ENCODE measurements at regions not wholly inside any gene's neighbourhood (a gene's known extent, or its start where the extent isn't known, plus 50 kb on each side); places are given as distances from the start of the nearest gene placed in this dataset.
"Not testable (repeated sequence)": the region's sequence is repeated elsewhere in the genome, so short reads cannot be mapped to it uniquely, and the experiment has no call there.

DNA sequence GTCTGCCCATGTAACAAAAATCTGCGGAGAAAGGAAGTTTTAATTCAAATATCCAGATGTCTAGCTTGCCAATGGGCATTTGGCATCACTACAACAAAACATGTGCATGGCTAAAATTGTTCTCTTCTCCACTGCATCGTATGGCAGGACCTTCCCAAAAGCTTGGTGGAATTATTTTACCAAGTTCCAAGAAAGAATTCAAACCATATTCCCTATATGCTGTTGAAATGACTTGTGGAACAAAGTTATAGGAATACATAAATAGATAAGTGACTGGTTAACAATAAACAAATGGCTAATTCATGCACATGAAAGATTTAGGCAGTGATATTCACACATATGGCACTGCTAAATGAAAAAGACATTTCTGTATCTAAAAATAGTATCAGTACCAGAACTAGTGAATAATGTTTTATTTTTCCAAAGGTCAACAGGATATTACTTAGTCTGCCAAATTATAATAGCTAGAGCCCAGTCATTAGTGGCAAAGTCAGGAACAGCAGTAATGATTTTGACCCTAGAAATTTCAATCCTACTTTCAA is 425.4 kb upstream of the VRK2 start:
- no peak for DNase-seq

DNA sequence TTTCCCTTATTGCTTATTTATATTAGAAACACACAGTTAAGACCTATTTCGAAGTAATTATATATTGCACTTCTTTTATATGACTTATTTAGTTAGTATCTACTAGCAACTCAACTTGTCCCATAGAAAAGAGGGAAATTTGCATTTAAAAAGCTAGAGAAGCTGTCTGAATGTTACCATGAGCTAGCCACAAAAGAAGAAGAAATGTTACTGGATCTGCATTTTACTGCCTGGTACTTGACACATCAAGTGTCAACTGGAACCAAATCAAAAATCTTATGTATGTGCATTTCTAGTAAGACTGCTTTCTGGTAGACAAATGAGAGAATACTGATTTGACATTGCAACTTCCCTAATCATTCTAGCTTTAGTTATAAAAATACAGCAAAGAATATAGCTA is 424.6 kb upstream of the VRK2 start:
- DNase-seq: no peak

- no peak for DNase-seq
Observed at GRCh38 chr2:57656198-57656597, 390.4 kb upstream of the VRK2 start.

DNA sequence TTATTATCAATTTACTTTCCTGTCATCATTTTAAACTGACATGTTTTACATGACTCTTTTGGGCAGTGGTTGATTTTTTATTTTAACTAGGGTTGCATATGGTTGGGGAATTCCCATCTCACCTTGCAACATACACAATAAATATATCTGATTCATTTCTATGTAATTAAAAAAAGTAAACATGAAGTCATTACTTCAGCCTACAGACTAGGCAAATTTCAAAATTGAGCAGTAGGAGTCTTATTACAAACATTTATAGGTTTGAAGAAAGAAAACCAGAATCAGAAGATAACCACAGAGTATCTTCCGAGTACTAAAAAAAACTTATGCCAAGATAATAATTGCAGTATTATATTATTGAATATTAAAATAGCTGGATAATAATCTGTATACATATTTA is 377.0 kb upstream of the VRK2 start:
- no peak for DNase-seq

- peak in 1 of 5 experiments; percentile 8 for DNase-seq
Observed at GRCh38 chr2:57674025-57674424, 372.6 kb upstream of the VRK2 start.

- DNase-seq: no peak
Observed at GRCh38 chr2:57674743-57675142, 371.9 kb upstream of the VRK2 start.

GRCh38 chr2:57677296-57677695 is 369.3 kb upstream of the VRK2 start:
- no peak for DNase-seq

DNA sequence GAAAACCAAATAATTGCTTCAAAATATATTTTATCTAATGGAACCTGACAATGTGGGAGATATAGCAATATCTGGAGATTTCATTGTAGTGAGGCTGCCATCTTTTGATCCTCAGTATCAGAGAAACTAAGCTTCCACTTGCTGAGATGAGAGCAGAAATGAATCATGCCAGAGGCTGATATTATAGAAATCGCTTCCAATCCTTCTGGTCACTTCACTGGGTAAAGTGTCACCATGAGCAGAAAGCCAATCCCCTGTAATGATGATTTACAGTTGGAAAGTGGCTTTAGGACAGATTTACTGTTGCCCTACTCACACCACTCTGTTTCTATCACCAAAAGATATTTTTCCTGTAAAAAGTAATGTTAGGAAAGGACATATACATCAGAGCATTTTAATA is 365.0 kb upstream of the VRK2 start:
- DNase-seq: no peak

GRCh38 chr2:57685032-57685431 is 361.6 kb upstream of the VRK2 start:
- peak in 1 of 5 experiments; percentile 0 for DNase-seq

DNA sequence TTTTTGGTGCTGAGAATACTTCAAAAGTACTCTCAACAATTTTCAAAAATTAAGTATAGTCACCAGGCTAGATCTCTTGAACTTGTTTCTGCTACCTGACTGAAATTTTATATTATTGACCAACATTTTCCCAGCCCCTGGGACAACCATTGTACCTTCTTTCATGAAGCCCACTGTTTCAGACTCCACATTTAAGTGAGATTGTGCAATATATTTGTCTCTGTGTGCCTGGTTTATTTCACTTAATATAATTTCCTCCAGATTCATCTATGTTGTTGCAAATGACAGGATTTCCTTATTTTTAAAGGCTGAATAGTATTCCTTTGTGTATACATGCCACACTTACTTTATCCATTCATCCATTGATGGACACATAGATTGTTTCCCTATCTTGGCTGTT is 354.2 kb upstream of the VRK2 start:
- no peak for DNase-seq

DNA sequence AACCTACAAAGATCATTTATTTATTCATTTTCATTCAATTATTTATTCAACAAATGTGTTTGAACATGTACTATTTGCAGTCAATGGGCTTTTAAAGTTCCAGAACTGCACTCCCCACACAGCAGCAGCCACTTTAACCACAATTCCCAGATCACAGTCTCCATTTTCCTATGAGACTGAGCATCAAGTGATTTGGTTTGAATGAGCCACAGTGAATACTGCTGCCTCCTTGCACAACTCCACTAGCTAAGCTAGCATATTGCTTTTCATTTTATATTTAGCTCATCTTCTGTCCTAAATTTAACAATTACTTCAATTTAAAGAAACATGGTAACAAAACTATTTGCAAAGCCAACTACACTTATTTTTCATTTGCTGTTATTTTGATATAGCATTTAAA is 353.4 kb upstream of the VRK2 start:
- DNase-seq: no peak

DNA sequence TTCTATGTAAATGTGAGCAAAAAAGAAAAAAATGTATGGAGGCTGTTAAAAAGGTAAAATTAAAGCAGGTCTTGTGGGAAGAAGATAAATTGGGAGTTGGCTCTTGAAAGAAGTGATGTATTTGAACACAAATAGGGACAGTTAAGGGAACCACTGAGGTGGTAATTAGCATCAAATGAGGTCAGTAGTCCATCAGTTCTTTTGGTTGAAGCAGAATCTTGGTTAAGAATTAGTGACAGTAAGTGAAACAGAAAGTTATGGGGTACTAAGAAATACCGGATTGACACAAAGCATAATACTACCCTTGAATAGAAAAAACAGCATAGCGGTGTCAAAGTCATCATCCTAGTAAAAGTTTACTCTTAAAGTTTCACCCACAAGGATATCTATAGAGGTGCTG is 352.6 kb upstream of the VRK2 start:
- no peak for DNase-seq

- no peak for DNase-seq
Observed at GRCh38 chr2:57696016-57696415, 350.6 kb upstream of the VRK2 start.

- no peak for DNase-seq
Observed at GRCh38 chr2:57698392-57698791, 348.2 kb upstream of the VRK2 start.

DNA sequence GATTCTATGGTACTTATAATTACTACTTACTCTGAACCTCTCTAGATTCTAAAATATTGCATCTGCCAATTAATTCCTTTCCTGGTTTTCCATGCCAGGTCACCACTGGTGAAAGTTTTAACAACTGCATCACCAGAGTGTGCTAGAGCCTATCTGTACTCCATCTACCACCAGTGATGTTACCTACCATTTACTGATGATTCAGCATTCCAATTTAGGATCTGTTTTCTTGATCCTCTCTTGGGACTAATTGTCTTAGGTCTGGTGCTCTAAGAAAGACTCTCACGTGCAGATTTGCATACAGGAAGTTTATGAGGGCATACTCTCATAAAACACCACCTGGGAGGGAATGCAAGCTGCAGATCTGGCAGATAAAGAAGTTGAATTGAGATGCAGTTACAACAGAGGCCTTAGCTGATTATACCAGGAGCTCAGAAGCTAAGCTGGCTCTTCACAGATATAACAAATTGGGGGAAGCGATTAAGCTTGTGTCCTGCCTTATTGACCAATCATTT is 347.6 kb upstream of the VRK2 start:
- no peak for DNase-seq

- DNase-seq: no peak
Observed at GRCh38 chr2:57701391-57701791, 345.2 kb upstream of the VRK2 start.

GRCh38 chr2:57703407-57703806 is 343.2 kb upstream of the VRK2 start:
- no peak for DNase-seq

DNA sequence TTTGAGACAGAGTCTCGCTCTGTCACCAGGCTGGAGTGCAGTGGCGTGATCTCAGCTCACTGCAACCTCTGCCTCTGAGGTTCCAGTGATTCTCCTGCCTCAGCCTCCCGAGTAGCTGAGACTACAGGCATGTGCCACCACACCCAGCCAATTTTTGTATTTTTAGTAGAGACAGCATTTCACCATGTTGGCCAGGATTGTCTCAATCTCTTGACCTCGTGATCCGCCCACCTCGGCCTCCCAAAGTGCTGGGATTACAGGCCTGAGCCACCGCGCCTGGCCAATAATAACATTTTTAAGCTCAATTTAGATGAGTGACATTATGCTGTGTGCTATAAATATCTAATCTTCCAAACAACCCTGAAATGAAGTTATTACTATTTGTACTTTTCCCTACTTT is 338.8 kb upstream of the VRK2 start:
- DNase-seq: not testable (repeated sequence)

- DNase-seq: no peak
Observed at GRCh38 chr2:57711991-57712390, 334.6 kb upstream of the VRK2 start.

- peak in 1 of 5 experiments; percentile 60 for DNase-seq
Observed at GRCh38 chr2:57720728-57721627, 325.6 kb upstream of the VRK2 start.

DNA sequence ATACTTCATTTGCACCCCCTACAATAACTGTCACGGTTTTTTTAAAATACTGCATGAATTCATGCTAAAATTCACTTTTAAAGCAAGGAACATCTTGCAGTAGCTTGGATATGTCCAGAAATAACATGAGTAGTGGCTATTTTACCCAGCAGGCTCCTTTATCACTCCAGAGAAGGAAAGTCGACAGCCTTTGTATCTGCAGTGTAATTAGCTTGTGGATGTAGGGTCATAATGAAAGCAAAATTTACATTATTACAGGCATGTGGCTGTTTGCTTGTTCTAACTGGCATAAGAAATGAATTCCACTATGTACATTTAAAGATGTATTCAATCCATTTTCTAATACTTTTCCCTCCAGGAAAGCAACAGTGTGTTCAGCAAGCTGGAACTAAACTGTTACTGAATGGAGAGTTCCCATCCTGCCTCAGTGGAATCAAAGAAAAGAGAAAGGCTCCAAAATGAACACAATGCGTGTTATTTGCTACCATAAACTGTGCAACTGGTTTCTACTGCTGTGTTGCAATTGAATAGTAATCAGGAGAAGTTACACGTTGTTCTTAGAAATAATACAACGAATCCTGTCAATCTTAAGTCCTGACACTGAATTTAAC is 321.2 kb upstream of the VRK2 start:
- no peak for DNase-seq

DNA sequence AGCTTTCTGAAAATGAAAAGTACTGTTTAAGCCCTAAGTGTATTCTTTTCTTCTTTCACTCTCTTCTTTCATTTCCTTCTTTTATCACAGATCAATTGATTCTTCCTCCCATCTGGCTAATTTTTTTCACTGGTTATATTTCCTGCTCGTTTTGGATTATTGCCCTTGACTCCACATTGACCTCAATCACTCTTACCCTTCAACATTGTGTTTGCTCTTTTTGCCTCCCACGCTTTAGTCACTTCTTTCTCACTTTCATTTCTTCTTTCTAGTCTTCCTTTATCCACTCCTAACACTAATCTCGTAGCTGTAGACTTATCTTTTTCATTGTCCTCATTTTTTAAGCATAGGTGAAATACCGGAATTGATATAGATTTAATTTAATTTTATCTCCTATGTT is 320.3 kb upstream of the VRK2 start:
- DNase-seq: no peak

DNA sequence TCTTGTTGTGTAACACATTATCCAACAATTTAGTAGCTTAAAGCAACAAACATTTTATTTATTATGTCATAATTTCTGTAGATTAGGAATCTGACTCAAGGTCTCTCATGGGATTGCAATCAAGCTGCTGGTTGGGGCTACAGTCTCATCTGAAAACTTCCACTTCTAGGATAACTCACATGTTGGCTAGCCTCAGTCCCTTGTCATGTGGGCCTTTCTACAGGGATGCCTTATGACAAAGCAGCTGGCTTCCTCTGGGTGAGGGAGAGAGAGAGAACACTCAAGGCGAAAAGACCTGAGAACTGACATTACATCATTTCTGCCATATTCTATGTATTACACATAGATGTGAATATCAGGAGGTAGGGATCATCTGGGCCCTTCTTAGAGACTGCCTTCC is 317.9 kb upstream of the VRK2 start:
- DNase-seq: no peak

DNA sequence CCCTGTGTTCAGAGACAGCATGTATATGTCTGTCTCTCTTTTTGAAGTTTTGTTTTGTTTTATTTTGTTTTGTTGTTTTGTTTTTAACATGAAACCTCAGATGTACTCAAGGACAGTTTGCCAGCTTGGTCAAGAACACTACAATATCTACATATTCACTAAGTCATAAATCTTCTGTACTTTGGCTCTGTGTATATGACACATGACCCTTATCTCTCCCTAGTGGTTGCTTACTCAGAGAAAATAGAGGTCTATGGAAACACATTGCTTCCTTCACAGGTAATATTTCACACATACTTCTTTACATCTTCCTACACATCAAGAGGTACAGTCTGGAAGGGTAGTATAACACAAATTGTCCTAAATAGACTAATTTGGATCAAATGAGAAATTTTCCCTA is 312.6 kb upstream of the VRK2 start:
- no peak for DNase-seq
